HG02943 (cell line): ENCODE measurements at regions not wholly inside any gene's neighbourhood (a gene's known extent, or its start where the extent isn't known, plus 50 kb on each side); places are given as distances from the start of the nearest gene placed in this dataset.

Experiments used
- ATAC-seq: cut with Tn5 transposase; IDR thresholded peaks from one replicate; pipeline ENCODE4 v1.9.1; 2021; ENCODE audit warnings: mild to moderate bottlenecking, low read depth, moderate library complexity; ENCODE audit not compliant: unreplicated experiment

GRCh38 chr1:98051065-98051675, 130.3 kb upstream of the DPYD start:
- no peak for ATAC-seq

- ATAC-seq, result no peak
These were observed 128.7 kb upstream of the DPYD start for GRCh38 chr1:98049370-98050135.

GRCh38 chr1:98048751-98049325, 128.0 kb upstream of the DPYD start:
- no peak for ATAC-seq

GRCh38 chr1:98048244-98048643, 127.4 kb upstream of the DPYD start:
- no peak for ATAC-seq

- no peak for ATAC-seq
These were observed 126.3 kb upstream of the DPYD start for GRCh38 chr1:98047171-98047570.

- no peak for ATAC-seq
These were observed 125.2 kb upstream of the DPYD start for GRCh38 chr1:98045767-98046641.

GRCh38 chr1:98045211-98045766, 124.5 kb upstream of the DPYD start:
- no peak for ATAC-seq

- no peak for ATAC-seq
These were observed 123.9 kb upstream of the DPYD start for GRCh38 chr1:98044766-98045165.

GRCh38 chr1:98044071-98044697, 123.3 kb upstream of the DPYD start:
- ATAC-seq, result no peak

GRCh38 chr1:98035602-98036002, 114.8 kb upstream of the DPYD start:
- ATAC-seq, result no peak

- no peak for ATAC-seq
These were observed 113.7 kb upstream of the DPYD start for GRCh38 chr1:98034505-98034904.

- no peak for ATAC-seq
These were observed 112.1 kb upstream of the DPYD start for GRCh38 chr1:98032958-98033357.

- ATAC-seq, result no peak
These were observed 110.1 kb upstream of the DPYD start for GRCh38 chr1:98030976-98031375.

GRCh38 chr1:98030483-98030882, 109.6 kb upstream of the DPYD start:
- ATAC-seq, result no peak

GRCh38 chr1:98028800-98029199, 108.0 kb upstream of the DPYD start:
- ATAC-seq, result no peak

- ATAC-seq, result no peak
These were observed 106.4 kb upstream of the DPYD start for GRCh38 chr1:98027103-98027705.

- ATAC-seq, result no peak
These were observed 105.0 kb upstream of the DPYD start for GRCh38 chr1:98025858-98026257.

GRCh38 chr1:98021126-98021525, 100.3 kb upstream of the DPYD start:
- no peak for ATAC-seq

- ATAC-seq, result no peak
These were observed 98.9 kb upstream of the DPYD start for GRCh38 chr1:98019747-98020146.

GRCh38 chr1:98018074-98018473, 97.2 kb upstream of the DPYD start:
- no peak for ATAC-seq
